Panc1 (cell line): ENCODE measurements at regions not wholly inside any gene's neighbourhood (a gene's known extent, or its start where the extent isn't known, plus 50 kb on each side); places are given as distances from the start of the nearest gene placed in this dataset.

Experiments used
- ATAC-seq: fragments of 200-7000 bp; cut with Tn5 transposase; 2 replicates; pipeline ENCODE4 v1.9.1; 2020; ENCODE audit warnings: mild to moderate bottlenecking, moderate library complexity
- BruUV-seq: library from RNA; stranded (reverse); fragments of 400-500 nt; replicated peaks from 2 replicates; lab custom pipeline; 2021; lab: Mats Ljungman, UMichigan
- CTCF ChIA-PET: fragments of 300-600 bp; sonication (Branson Sonifier 250); formaldehyde crosslinking; loops from one replicate; lab custom pipeline; 2022; ENCODE audit warnings: antibody characterized with exemption; lab: Charles Lee
- POLR2A ChIA-PET: fragments of 300-600 bp; sonication (Branson Sonifier 250); formaldehyde crosslinking; loops from one replicate; lab custom pipeline; 2022; ENCODE audit warnings: antibody characterized with exemption; lab: Charles Lee
- DNase-seq: peaks from one replicate; pipeline ENCODE4 v3.0.0-alpha.2; 2010; ENCODE audit warnings: low read depth, low spot score
- H3K27ac ChIP-seq: 2 replicates; pipeline ENCODE4 v1.5.1; 2011; ENCODE audit warnings: mild to moderate bottlenecking, low read length, inconsistent platforms
- H3K27me3 ChIP-seq: fragments of 200-500 bp; sonication (Bioruptor generic); 2 replicates; pipeline ENCODE4 v1.6.0; 2014; ENCODE audit warnings: low read length, inconsistent platforms; ENCODE audit not compliant: control insufficient read depth, insufficient read depth
- H3K36me3 ChIP-seq: fragments of 200-500 bp; sonication (Bioruptor generic); 2 replicates; pipeline ENCODE4 v1.5.1; 2014; ENCODE audit warnings: inconsistent platforms, mild to moderate bottlenecking, low read length, moderate library complexity; ENCODE audit not compliant: control insufficient read depth, insufficient read depth
- H3K4me1 ChIP-seq: 2 replicates; pipeline ENCODE4 v1.5.1; 2011; ENCODE audit warnings: inconsistent platforms, mild to moderate bottlenecking, low read length, moderate library complexity; ENCODE audit not compliant: control insufficient read depth, insufficient read depth
- H3K4me3 ChIP-seq, 2 experiments: 2 replicates each; pipeline ENCODE4 v1.5.1; 2011 to 2012; ENCODE audit warnings: low read depth in 2 of 2, low read length in 2 of 2, mild to moderate bottlenecking in 2 of 2, inconsistent platforms in 1 of 2, moderate library complexity in 1 of 2
- H3K9me3 ChIP-seq: fragments of 200-500 bp; sonication (Bioruptor generic); 2 replicates; pipeline ENCODE4 v1.5.1; 2014; ENCODE audit warnings: low read depth, mild to moderate bottlenecking, inconsistent platforms, low read length, moderate library complexity; ENCODE audit not compliant: control insufficient read depth, insufficient read depth
- CTCF ChIP-seq: fragments of 450-650 bp; IDR thresholded peaks from 2 replicates; pipeline ENCODE4 v1.5.1; 2017; ENCODE audit warnings: mild to moderate bottlenecking
- POLR2AphosphoS5 ChIP-seq: IDR thresholded peaks from 2 replicates; pipeline ENCODE4 v1.6.1; 2012; ENCODE audit warnings: mild to moderate bottlenecking, low read depth, low read length, moderate library complexity
- SIN3A ChIP-seq: IDR thresholded peaks from 2 replicates; pipeline ENCODE4 v1.6.1; 2012; ENCODE audit warnings: low read depth, mild to moderate bottlenecking, low read length, moderate library complexity, borderline replicate concordance; ENCODE audit not compliant: insufficient read depth
- TCF7L2 ChIP-seq: IDR thresholded peaks from 2 replicates; pipeline ENCODE4 v1.6.1; 2011; ENCODE audit warnings: mild to moderate bottlenecking, low read depth, low read length, inconsistent platforms
- in situ Hi-C: cut with HindIII; loops from 2 replicates; pipeline ENCODE4 v1.10.0; 2016; ENCODE audit warnings: low sequenced_read_pairs, low pct_unique_long_range_greater_than_20kb
- intact Hi-C: fragments of 100-400 bp; cut with micrococcal nuclease; formaldehyde crosslinking; loops from one replicate; pipeline ENCODE4 v1.10.0; 2022; ENCODE audit not compliant: unreplicated experiment
- TF ChIP-seq, protein P1 (sequence below), 2 experiments: IDR thresholded peaks; 2 replicates each; pipeline ENCODE4 v1.6.1; 2011 to 2012; ENCODE audit warnings: low read depth in 2 of 2, control low read depth in 1 of 2, low read length in 1 of 2, mild to moderate bottlenecking in 1 of 2, moderate library complexity in 1 of 2; ENCODE audit not compliant: insufficient read depth in 1 of 2

DNA sequence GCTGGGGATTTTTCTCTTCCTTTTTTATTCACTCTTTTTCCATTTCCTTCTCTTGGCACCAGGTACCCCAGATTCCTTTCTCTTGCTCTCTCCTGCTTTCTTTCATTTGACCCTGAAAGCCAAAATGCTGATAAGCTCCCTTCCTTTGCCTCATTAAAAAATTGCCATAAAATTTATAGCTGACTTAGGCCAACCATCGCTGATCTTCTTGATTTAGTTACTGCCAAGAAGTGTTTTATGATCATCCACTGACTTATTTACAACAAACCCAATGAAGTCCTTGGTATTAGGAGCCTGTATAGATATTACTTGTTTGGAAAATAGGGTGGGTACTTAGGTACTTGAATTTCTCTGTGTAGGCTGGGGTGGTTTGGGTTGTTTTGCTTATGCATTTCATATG, 173.2 kb upstream of the PHYHIPL start:
- H3K9me3 ChIP-seq, result no peaks in the 10 kb centered on the region
- CTCF ChIA-PET, result no interaction called here
- intact Hi-C loops (no loop called here), in situ Hi-C loops (no loop called here)
- H3K36me3 ChIP-seq, result no peaks in the 10 kb centered on the region
- TF ChIP-seq, protein P1, sequence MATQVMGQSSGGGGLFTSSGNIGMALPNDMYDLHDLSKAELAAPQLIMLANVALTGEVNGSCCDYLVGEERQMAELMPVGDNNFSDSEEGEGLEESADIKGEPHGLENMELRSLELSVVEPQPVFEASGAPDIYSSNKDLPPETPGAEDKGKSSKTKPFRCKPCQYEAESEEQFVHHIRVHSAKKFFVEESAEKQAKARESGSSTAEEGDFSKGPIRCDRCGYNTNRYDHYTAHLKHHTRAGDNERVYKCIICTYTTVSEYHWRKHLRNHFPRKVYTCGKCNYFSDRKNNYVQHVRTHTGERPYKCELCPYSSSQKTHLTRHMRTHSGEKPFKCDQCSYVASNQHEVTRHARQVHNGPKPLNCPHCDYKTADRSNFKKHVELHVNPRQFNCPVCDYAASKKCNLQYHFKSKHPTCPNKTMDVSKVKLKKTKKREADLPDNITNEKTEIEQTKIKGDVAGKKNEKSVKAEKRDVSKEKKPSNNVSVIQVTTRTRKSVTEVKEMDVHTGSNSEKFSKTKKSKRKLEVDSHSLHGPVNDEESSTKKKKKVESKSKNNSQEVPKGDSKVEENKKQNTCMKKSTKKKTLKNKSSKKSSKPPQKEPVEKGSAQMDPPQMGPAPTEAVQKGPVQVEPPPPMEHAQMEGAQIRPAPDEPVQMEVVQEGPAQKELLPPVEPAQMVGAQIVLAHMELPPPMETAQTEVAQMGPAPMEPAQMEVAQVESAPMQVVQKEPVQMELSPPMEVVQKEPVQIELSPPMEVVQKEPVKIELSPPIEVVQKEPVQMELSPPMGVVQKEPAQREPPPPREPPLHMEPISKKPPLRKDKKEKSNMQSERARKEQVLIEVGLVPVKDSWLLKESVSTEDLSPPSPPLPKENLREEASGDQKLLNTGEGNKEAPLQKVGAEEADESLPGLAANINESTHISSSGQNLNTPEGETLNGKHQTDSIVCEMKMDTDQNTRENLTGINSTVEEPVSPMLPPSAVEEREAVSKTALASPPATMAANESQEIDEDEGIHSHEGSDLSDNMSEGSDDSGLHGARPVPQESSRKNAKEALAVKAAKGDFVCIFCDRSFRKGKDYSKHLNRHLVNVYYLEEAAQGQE (IDR thresholded peaks at IDR 0.05; ENCODE audit: insufficient read depth in 1 of 2, low read depth in 2 of 2, low read length in 1 of 2), result no peak
- TF ChIP-seq POLR2AphosphoS5, result no peak
- no peak for TF ChIP-seq TCF7L2
- TF ChIP-seq SIN3A, result no peak
- TF ChIP-seq CTCF, result no peak
- DNase-seq (no peak), ATAC-seq (no peak)
- BruUV-seq, result no TSS peak
- POLR2A ChIA-PET, result no interaction called here
- H3K4me3 ChIP-seq, result no peak overlapping the region
- no peaks in the 10 kb centered on the region for H3K4me1 ChIP-seq
- H3K27me3 ChIP-seq, result no peaks in the 10 kb centered on the region
- no peak overlapping the region for H3K27ac ChIP-seq

DNA sequence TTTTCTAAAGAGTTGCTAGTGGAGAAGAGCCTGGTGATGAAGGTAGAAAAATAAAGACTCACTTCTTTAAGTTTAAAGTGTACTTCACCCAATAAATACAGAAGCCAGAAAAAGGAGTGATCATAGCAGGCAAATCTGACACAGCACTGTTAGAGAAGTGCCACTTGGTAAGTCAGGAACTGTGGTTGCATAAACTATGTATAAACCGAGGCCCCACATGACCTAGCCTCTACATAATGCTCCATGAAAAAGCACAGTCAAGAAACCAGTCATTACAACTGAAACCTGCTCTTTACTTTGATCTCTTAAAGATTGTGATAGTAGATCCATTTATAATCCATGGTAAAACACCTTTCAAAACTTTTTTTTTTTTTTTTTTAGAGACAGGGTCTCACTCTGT, 172.1 kb upstream of the PHYHIPL start:
- no peaks in the 10 kb centered on the region for H3K9me3 ChIP-seq
- BruUV-seq, result no TSS peak
- no peak overlapping the region for H3K4me3 ChIP-seq
- H3K36me3 ChIP-seq, result no peaks in the 10 kb centered on the region
- intact Hi-C loops (no loop called here), in situ Hi-C loops (no loop called here)
- DNase-seq, result no peak
- H3K27me3 ChIP-seq, result no peaks in the 10 kb centered on the region
- POLR2A ChIA-PET, result interaction anchor here (0.6 kb wide), 1 partner anchor 1772 kb away, joined by 7 read pairs; no protein-coding TSS in a partner anchor
- H3K27ac ChIP-seq, result no peak overlapping the region
- TF ChIP-seq POLR2AphosphoS5, result no peak
- TF ChIP-seq CTCF, result no peak
- TF ChIP-seq, protein P1 (IDR thresholded peaks at IDR 0.05; ENCODE audit: insufficient read depth in 1 of 2, low read depth in 2 of 2, low read length in 1 of 2), result no peak
- TF ChIP-seq SIN3A, result no peak
- TF ChIP-seq TCF7L2, result no peak
- no peaks in the 10 kb centered on the region for H3K4me1 ChIP-seq
- CTCF ChIA-PET, result no interaction called here
- no peak for ATAC-seq
